ENCODE measurements at regions not wholly inside any gene's neighbourhood (a gene's known extent, or its start where the extent isn't known, plus 50 kb on each side); places are given as distances from the start of the nearest gene placed in this dataset.

- no peak for TF ChIP-seq ZNF174 (CRISPR knock-in tag; IDR thresholded peaks at IDR 0.05)
- no peak for TF ChIP-seq NFIC (IDR thresholded peaks at IDR 0.05)
- no peak for TF ChIP-seq ARNT (IDR thresholded peaks at IDR 0.05)
- no peak for TF ChIP-seq FOSL1 (tag; conservative IDR thresholded peaks at IDR 0.05)
- TF ChIP-seq MTA3 (IDR thresholded peaks at IDR 0.05; ENCODE audit: borderline replicate concordance) = no peak
Observed at GRCh38 chr9:100673249-100673648, 95.4 kb downstream of the CAVIN4 start (continued).

- Histone ChIP-seq H3K79me2 (ENCODE audit: control insufficient read depth, insufficient read depth, low read length) (no peaks in the 10 kb centered on the region), H3K9me1 (ENCODE audit: control insufficient read depth, insufficient read depth, low read length) (no peaks in the 10 kb centered on the region), H3K4me3 (no peak overlapping the region), H4K20me1 (replicated peaks; ENCODE audit: control insufficient read depth, insufficient read depth, low read length) (no peaks in the 10 kb centered on the region), H3K27me3 (ENCODE audit: control insufficient read depth in 2 of 2, insufficient read depth in 2 of 2, low read length in 2 of 2) (no peaks in the 10 kb centered on the region), H3K36me3 (ENCODE audit: control insufficient read depth, insufficient read depth, low read length) (no peaks in the 10 kb centered on the region), H2AFZ (ENCODE audit: low read depth, low read length) (no peak overlapping the region), H3K4me1 (replicated peaks in 1 of 2; ENCODE audit: control insufficient read depth in 2 of 2, insufficient read depth in 2 of 2, low read length in 2 of 2) (no peaks in the 10 kb centered on the region), H3K27ac (ENCODE audit: extremely low read depth, low read depth, low read length) (no peak overlapping the region), H3K9ac (ENCODE audit: insufficient read depth in 1 of 2, low read depth in 2 of 2, low read length in 2 of 2) (no peak overlapping the region), H3K9me3 (replicated peaks; ENCODE audit: control insufficient read depth, insufficient read depth, low read depth, low read length) (no peaks in the 10 kb centered on the region), H3K4me2 (ENCODE audit: insufficient read depth, low read length) (no peak overlapping the region)
- POLR2A ChIA-PET = no interaction called here
- intact Hi-C loops (cut with micrococcal nuclease) (no loop called here), in situ Hi-C loops (cut with MboI) (no loop called here)
- DNase-seq (ENCODE audit: extremely low read depth in 1 of 4, low spot score in 3 of 4) (no peak), ATAC-seq (no peak), FAIRE-seq (no peak)
- CTCF ChIA-PET (ENCODE audit: low intra/inter-chr PET ratio) = no interaction called here
- TF ChIP-seq ZC3H11A (IDR thresholded peaks at IDR 0.05; ENCODE audit: low read depth, low read length) (no peak), ELF4 (CRISPR knock-in tag; IDR thresholded peaks at IDR 0.05) (no peak), YY1 (IDR thresholded peaks at IDR 0.05; ENCODE audit: borderline replicate concordance in 1 of 3, control insufficient read depth in 1 of 3, extremely low read depth in 1 of 3, insufficient read depth in 3 of 3, insufficient read length in 1 of 3, insufficient replicate concordance in 2 of 3, low read depth in 1 of 3, low read length in 2 of 3) (no peak)
- BruUV-seq (replicated peaks) = no TSS peak
- 0% methylated on average over 1 of the region's 1 CpG for WGBS (ENCODE audit: insufficient coverage, low coverage, missing lambda C conversion rate)
Observed at GRCh38 chr9:100674419-100675122, 96.7 kb downstream of the CAVIN4 start.
